ENCODE measurements at regions not wholly inside any gene's neighbourhood (a gene's known extent, or its start where the extent isn't known, plus 50 kb on each side); places are given as distances from the start of the nearest gene placed in this dataset.

DNA sequence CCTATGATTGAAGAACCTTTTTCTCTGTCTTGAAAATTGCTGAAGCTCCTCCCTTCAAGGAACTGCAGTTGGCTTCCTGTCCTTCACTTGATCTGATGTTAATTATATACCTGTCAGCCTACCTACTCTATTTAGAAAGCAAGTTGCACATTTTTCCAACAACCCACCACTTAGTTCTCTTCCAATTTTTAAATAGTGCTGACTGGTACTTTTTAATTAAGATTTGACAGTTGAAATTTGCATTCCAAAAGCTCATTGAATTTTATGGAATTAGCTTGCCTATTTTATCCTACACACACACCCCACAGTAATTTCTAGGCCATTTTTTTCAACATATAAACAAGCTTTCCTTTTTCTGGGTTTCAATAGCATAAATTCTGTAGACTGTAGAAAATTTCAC lies 820.3 kb upstream of the FAT3 start:
- dilution Hi-C loops (cut with MboI; ENCODE audit: extremely low pct_ligation_motif_present, low sequenced_read_pairs) (no loop called here), intact Hi-C loops (cut with micrococcal nuclease) (no loop called here)
- H3K4me3 ChIP-seq (replicated peaks in 1 of 3; ENCODE audit: insufficient read depth in 1 of 3, low read depth in 1 of 3, low read length in 3 of 3): no peak overlapping the region
- no peak for FAIRE-seq
- no peak overlapping the region for H3K9ac ChIP-seq (replicated peaks; ENCODE audit: extremely low read depth, insufficient read depth, low read length)
- H3K27ac ChIP-seq (ENCODE audit: insufficient read depth, low read depth, low read length): no peak overlapping the region
- peaks cover 7% of the 10 kb centered on the region for H3K9me3 ChIP-seq (replicated peaks; ENCODE audit: control insufficient read depth, insufficient read depth, low read length)
- no peaks in the 10 kb centered on the region for H3K79me2 ChIP-seq (ENCODE audit: control insufficient read depth, insufficient read depth, low read length)
- no peaks in the 10 kb centered on the region for H3K9me1 ChIP-seq (replicated peaks; ENCODE audit: control insufficient read depth, extremely low read depth, insufficient read depth, low read length)
- H3K36me3 ChIP-seq (ENCODE audit: control insufficient read depth in 2 of 2, extremely low read depth in 1 of 2, insufficient read depth in 2 of 2, low read length in 2 of 2): no peaks in the 10 kb centered on the region
- H3K4me1 ChIP-seq (ENCODE audit: control insufficient read depth, extremely low read depth, insufficient read depth, low read length): no peaks in the 10 kb centered on the region
- no TSS peak for BruUV-seq (replicated peaks)
- H2AFZ ChIP-seq (ENCODE audit: low read depth, low read length): no peak overlapping the region
- no peaks in the 10 kb centered on the region for H3K27me3 ChIP-seq (ENCODE audit: control insufficient read depth in 2 of 2, insufficient read depth in 2 of 2, low read length in 2 of 2)
- H3K4me2 ChIP-seq (ENCODE audit: insufficient read depth, low read length): no peak overlapping the region
- ChIA-PET CTCF (no interaction called here), POLR2A (no interaction called here)
- H4K20me1 ChIP-seq (replicated peaks; ENCODE audit: control insufficient read depth, extremely low read depth, insufficient read depth, low read length): no peaks in the 10 kb centered on the region
- DNase-seq (ENCODE audit: low read depth, low spot score): no peak
- no peak for TF ChIP-seq FOS (IDR thresholded peaks at IDR 0.05; ENCODE audit: borderline replicate concordance, insufficient read depth, low read length)
- TF ChIP-seq MYC (IDR thresholded peaks at IDR 0.05; ENCODE audit: low read depth, low read length): no peak
- no peak for TF ChIP-seq POLR2A (IDR thresholded peaks at IDR 0.05; ENCODE audit: low read depth, low read length)
- TF ChIP-seq, protein P1, sequence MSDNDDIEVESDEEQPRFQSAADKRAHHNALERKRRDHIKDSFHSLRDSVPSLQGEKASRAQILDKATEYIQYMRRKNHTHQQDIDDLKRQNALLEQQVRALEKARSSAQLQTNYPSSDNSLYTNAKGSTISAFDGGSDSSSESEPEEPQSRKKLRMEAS (IDR thresholded peaks at IDR 0.05; ENCODE audit: insufficient read depth, insufficient read length): no peak
- no peak for TF ChIP-seq EZH2 (IDR thresholded peaks at IDR 0.05; ENCODE audit: borderline replicate concordance, low read depth, low read length, severe bottlenecking)
- no peak for TF ChIP-seq JUN (IDR thresholded peaks at IDR 0.05; ENCODE audit: borderline replicate concordance, insufficient read depth, insufficient read length, low read depth)
- TF ChIP-seq GATA2 (IDR thresholded peaks at IDR 0.05; ENCODE audit: insufficient read depth, insufficient read length, low read depth, low read length): no peak
- TF ChIP-seq, protein P2, sequence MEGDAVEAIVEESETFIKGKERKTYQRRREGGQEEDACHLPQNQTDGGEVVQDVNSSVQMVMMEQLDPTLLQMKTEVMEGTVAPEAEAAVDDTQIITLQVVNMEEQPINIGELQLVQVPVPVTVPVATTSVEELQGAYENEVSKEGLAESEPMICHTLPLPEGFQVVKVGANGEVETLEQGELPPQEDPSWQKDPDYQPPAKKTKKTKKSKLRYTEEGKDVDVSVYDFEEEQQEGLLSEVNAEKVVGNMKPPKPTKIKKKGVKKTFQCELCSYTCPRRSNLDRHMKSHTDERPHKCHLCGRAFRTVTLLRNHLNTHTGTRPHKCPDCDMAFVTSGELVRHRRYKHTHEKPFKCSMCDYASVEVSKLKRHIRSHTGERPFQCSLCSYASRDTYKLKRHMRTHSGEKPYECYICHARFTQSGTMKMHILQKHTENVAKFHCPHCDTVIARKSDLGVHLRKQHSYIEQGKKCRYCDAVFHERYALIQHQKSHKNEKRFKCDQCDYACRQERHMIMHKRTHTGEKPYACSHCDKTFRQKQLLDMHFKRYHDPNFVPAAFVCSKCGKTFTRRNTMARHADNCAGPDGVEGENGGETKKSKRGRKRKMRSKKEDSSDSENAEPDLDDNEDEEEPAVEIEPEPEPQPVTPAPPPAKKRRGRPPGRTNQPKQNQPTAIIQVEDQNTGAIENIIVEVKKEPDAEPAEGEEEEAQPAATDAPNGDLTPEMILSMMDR (IDR thresholded peaks at IDR 0.05; ENCODE audit: extremely low read depth in 1 of 2, insufficient read depth in 1 of 2, low read depth in 1 of 2, low read length in 2 of 2): no peak
- no peak for TF ChIP-seq POLR2AphosphoS5 (IDR thresholded peaks at IDR 0.05; ENCODE audit: insufficient read depth, low read depth, low read length)

All from endothelial cell of umbilical vein (primary cell).